ENCODE measurements at regions not wholly inside any gene's neighbourhood (a gene's known extent, or its start where the extent isn't known, plus 50 kb on each side); places are given as distances from the start of the nearest gene placed in this dataset.

- DNase-seq (ENCODE audit: low read depth), result no peak
- no peak for TF ChIP-seq CTCF (IDR thresholded peaks at IDR 0.05; ENCODE audit: insufficient read depth, low read depth, low read length)
- H3K4me3 ChIP-seq (ENCODE audit: low read depth, low read length), result no peak overlapping the region
Observed at GRCh38 chr11:92711926-92712325, 257.5 kb upstream of the MTNR1B start.

DNA sequence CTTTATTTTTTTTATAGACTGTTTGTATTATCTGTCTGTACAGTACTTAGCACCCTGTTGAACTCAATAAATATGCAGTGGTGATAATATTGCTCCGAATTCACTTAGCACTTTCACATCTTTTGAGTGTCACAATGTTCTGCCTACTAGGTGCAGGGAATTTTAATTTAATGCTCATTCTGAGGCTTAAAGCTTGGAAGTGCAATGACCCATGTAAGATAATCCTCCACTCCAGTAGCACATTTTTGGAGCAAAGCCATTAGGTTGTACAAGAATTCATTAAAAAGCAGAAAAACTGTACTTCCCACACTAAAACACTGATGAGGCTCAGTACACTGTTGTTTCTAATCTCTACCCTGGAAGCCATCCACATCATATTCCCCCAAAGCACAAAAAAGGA, 255.3 kb upstream of the MTNR1B start:
- H3K4me3 ChIP-seq (ENCODE audit: low read depth, low read length), result no peak overlapping the region
- DNase-seq (ENCODE audit: low read depth), result no peak
- TF ChIP-seq CTCF (IDR thresholded peaks at IDR 0.05; ENCODE audit: insufficient read depth, low read depth, low read length), result no peak

GRCh38 chr11:92717240-92717639, 252.2 kb upstream of the MTNR1B start:
- no peak for DNase-seq (ENCODE audit: low read depth)
- TF ChIP-seq CTCF (IDR thresholded peaks at IDR 0.05; ENCODE audit: insufficient read depth, low read depth, low read length), result no peak
- H3K4me3 ChIP-seq (ENCODE audit: low read depth, low read length), result no peak overlapping the region

- TF ChIP-seq CTCF (IDR thresholded peaks at IDR 0.05; ENCODE audit: insufficient read depth, low read depth, low read length), result no peak
- no peak for DNase-seq (ENCODE audit: low read depth)
- H3K4me3 ChIP-seq (ENCODE audit: low read depth, low read length), result no peak overlapping the region
Observed at GRCh38 chr11:92720385-92720784, 249.1 kb upstream of the MTNR1B start.

GRCh38 chr11:92725352-92725751, 244.1 kb upstream of the MTNR1B start:
- H3K4me3 ChIP-seq (ENCODE audit: low read depth, low read length), result no peak overlapping the region
- no peak for DNase-seq (ENCODE audit: low read depth)
- TF ChIP-seq CTCF (IDR thresholded peaks at IDR 0.05; ENCODE audit: insufficient read depth, low read depth, low read length), result no peak

DNA sequence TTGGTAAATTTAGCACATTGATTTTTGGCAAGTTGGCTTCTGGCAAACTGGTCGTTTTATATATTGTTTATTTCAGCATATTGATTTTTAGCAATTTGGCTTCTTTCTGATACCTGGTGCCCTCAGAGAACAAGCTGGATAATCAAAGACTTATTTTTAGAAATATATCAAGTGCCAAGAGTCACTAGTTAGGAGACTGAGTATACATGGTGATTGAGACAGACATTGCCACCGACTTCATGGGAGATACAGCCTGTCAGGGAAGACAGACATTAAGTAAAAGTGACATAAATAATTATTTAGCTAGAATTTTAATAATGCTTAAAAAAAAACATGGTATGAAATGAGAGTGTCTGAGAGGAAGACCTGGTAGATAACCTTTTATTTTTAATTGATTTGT, 242.3 kb upstream of the MTNR1B start:
- no peak overlapping the region for H3K4me3 ChIP-seq (ENCODE audit: low read depth, low read length)
- no peak for DNase-seq (ENCODE audit: low read depth)
- no peak for TF ChIP-seq CTCF (IDR thresholded peaks at IDR 0.05; ENCODE audit: insufficient read depth, low read depth, low read length)

DNA sequence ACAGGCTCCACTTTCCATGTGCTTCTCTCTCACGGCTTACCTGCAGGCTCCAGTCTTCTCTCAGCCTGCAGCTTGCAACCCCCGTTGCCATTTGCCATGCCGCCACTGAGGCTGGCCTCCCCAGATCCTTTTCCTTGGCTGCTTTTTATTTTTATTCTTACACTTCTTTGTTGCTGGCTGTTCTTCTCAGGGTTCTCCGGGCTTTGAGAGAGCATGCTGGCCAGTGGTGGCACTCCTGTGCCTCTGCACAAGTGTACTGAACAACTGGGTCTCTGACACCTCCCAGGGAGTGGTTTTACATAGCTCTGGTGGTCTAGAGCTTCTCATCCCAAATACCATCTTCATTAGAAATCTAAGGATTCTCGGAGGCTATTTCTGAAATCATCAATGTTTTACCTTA, 241.7 kb upstream of the MTNR1B start:
- no peak for TF ChIP-seq CTCF (IDR thresholded peaks at IDR 0.05; ENCODE audit: insufficient read depth, low read depth, low read length)
- DNase-seq (ENCODE audit: low read depth), result no peak
- H3K4me3 ChIP-seq (ENCODE audit: low read depth, low read length), result no peak overlapping the region

Measured in fibroblast of villous mesenchyme (primary cell).